ENCODE measurements at regions not wholly inside any gene's neighbourhood (a gene's known extent, or its start where the extent isn't known, plus 50 kb on each side); places are given as distances from the start of the nearest gene placed in this dataset.

GRCh38 chr14:62099091-62099490, 336.9 kb downstream of the SNAPC1 start:
- DNase-seq: no peak

- no peak for DNase-seq
Measured at GRCh38 chr14:62101189-62101588, 339.0 kb downstream of the SNAPC1 start.

GRCh38 chr14:62101673-62102348, 339.6 kb downstream of the SNAPC1 start:
- no peak for DNase-seq

GRCh38 chr14:62102349-62102725, 340.1 kb downstream of the SNAPC1 start:
- no peak for DNase-seq

GRCh38 chr14:62103464-62103863, 341.2 kb downstream of the SNAPC1 start:
- DNase-seq: no peak

- no peak for DNase-seq
Measured at GRCh38 chr14:62110941-62111340, 348.7 kb downstream of the SNAPC1 start.

- peak; percentile 89 for DNase-seq
Measured at GRCh38 chr14:62117010-62117750, 355.0 kb downstream of the SNAPC1 start.

- DNase-seq: no peak
Measured at GRCh38 chr14:62117751-62118105, 355.5 kb downstream of the SNAPC1 start.

- no peak for DNase-seq
Measured at GRCh38 chr14:62118461-62118860, 356.2 kb downstream of the SNAPC1 start.

- no peak for DNase-seq
Measured at GRCh38 chr14:62118871-62119270, 356.7 kb downstream of the SNAPC1 start.

GRCh38 chr14:62123961-62124360, 361.7 kb downstream of the SNAPC1 start:
- DNase-seq: no peak

- no peak for DNase-seq
Measured at GRCh38 chr14:62125793-62126192, 363.6 kb downstream of the SNAPC1 start.

GRCh38 chr14:62126879-62127478, 364.8 kb downstream of the SNAPC1 start:
- DNase-seq: peak; percentile 53

GRCh38 chr14:62130441-62130840, 368.2 kb downstream of the SNAPC1 start:
- DNase-seq: no peak

GRCh38 chr14:62133776-62134550, 371.7 kb downstream of the SNAPC1 start:
- no peak for DNase-seq

- DNase-seq: no peak
Measured at GRCh38 chr14:62138593-62138992, 376.4 kb downstream of the SNAPC1 start.

- DNase-seq: no peak
Measured at GRCh38 chr14:62141139-62141538, 378.9 kb downstream of the SNAPC1 start.

GRCh38 chr14:62143245-62143644, 381.0 kb downstream of the SNAPC1 start:
- DNase-seq: no peak

GRCh38 chr14:62144863-62145262, 382.6 kb downstream of the SNAPC1 start:
- no peak for DNase-seq

- no peak for DNase-seq
Measured at GRCh38 chr14:62146030-62146429, 383.8 kb downstream of the SNAPC1 start.

GRCh38 chr14:62156052-62156451, 393.8 kb downstream of the SNAPC1 start:
- DNase-seq: no peak

- DNase-seq: no peak
Measured at GRCh38 chr14:62158779-62159178, 396.6 kb downstream of the SNAPC1 start.

- DNase-seq: no peak
Measured at GRCh38 chr14:62159314-62159713, 397.1 kb downstream of the SNAPC1 start.

Measured in COR-L47 (cell line).